ENCODE measurements at regions not wholly inside any gene's neighbourhood (a gene's known extent, or its start where the extent isn't known, plus 50 kb on each side); places are given as distances from the start of the nearest gene placed in this dataset.

DNA sequence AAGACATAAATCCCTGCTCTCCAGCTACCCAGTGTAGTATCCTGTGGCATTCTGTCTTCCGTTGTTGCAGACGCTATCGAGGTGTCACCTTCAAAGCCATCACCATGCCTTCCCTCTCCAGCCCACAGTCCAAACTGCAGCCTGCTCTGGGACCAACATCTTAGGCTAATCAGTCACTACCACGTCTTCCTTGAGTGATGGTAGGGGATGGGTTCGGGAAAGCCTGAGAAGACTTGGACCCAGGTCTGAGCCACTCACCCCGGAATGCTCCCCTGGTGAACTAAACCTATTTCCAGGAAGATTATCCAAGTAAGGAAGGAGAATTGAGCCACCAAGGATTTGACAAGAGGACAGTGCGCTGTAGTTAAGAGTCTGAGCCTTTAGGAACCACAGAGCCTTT, 52.9 kb upstream of the IRX1 start:
- no peaks in the 10 kb centered on the region for H3K27me3 ChIP-seq (ENCODE audit: control insufficient read depth, insufficient read depth, low read length)
- intact Hi-C loops (cut with DNase I), result no loop called here

DNA sequence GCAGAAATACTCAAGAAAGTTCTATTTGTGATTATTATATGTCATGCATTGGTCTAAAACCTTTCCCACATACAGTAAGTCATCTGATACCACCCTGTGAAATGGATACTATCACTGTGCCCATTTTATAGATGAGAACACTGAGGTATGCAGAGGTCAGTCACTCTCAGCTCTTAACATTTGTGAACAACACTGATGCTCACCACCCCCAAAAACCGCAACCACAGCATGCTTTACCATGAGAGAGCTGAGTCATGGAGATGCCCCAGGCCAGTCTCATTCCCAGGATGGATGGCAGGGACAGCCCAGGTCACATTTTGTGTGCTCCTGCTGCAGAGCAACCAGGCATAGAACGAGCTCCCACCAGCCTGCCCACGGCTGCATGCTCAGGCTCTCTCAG, 53.5 kb upstream of the IRX1 start:
- intact Hi-C loops (cut with DNase I), result no loop called here
- TF ChIP-seq, protein P1, sequence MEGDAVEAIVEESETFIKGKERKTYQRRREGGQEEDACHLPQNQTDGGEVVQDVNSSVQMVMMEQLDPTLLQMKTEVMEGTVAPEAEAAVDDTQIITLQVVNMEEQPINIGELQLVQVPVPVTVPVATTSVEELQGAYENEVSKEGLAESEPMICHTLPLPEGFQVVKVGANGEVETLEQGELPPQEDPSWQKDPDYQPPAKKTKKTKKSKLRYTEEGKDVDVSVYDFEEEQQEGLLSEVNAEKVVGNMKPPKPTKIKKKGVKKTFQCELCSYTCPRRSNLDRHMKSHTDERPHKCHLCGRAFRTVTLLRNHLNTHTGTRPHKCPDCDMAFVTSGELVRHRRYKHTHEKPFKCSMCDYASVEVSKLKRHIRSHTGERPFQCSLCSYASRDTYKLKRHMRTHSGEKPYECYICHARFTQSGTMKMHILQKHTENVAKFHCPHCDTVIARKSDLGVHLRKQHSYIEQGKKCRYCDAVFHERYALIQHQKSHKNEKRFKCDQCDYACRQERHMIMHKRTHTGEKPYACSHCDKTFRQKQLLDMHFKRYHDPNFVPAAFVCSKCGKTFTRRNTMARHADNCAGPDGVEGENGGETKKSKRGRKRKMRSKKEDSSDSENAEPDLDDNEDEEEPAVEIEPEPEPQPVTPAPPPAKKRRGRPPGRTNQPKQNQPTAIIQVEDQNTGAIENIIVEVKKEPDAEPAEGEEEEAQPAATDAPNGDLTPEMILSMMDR (IDR thresholded peaks at IDR 0.05; ENCODE audit: borderline replicate concordance, extremely low read depth, insufficient read depth), result no peak
- no peak overlapping the region for H3K9ac ChIP-seq (ENCODE audit: low read length in 3 of 3)
- H3K27me3 ChIP-seq (ENCODE audit: control insufficient read depth, insufficient read depth, low read length), result no peaks in the 10 kb centered on the region
- H3K27ac ChIP-seq (ENCODE audit: low read depth in 2 of 2, low read length in 2 of 2), result no peak overlapping the region
- no peaks in the 10 kb centered on the region for H3K9me3 ChIP-seq (ENCODE audit: control insufficient read depth in 2 of 3, insufficient read depth in 1 of 3, low read length in 3 of 3)
- H3K4me3 ChIP-seq (ENCODE audit: low read length in 3 of 3), result no peak overlapping the region
- no peak for DNase-seq
- FAIRE-seq, result no peak
- H3K4me1 ChIP-seq (ENCODE audit: control insufficient read depth in 2 of 3, insufficient read depth in 2 of 3, low read depth in 1 of 3, low read length in 3 of 3), result no peaks in the 10 kb centered on the region
- no peaks in the 10 kb centered on the region for H3K36me3 ChIP-seq (ENCODE audit: control insufficient read depth in 2 of 3, insufficient read depth in 3 of 3, low read length in 3 of 3)

More for the DNA sequence above, 52.9 kb upstream of the IRX1 start:
- FAIRE-seq, result no peak
- TF ChIP-seq, protein P1 (IDR thresholded peaks at IDR 0.05; ENCODE audit: borderline replicate concordance, extremely low read depth, insufficient read depth), result no peak
- H3K4me3 ChIP-seq (ENCODE audit: low read length in 3 of 3), result no peak overlapping the region
- H3K4me1 ChIP-seq (ENCODE audit: control insufficient read depth in 2 of 3, insufficient read depth in 2 of 3, low read depth in 1 of 3, low read length in 3 of 3), result no peaks in the 10 kb centered on the region
- no peak for DNase-seq
- H3K27ac ChIP-seq (ENCODE audit: low read depth in 2 of 2, low read length in 2 of 2), result no peak overlapping the region
- H3K36me3 ChIP-seq (ENCODE audit: control insufficient read depth in 2 of 3, insufficient read depth in 3 of 3, low read length in 3 of 3), result no peaks in the 10 kb centered on the region
- H3K9ac ChIP-seq (ENCODE audit: low read length in 3 of 3), result no peak overlapping the region
- no peaks in the 10 kb centered on the region for H3K9me3 ChIP-seq (ENCODE audit: control insufficient read depth in 2 of 3, insufficient read depth in 1 of 3, low read length in 3 of 3)

DNA sequence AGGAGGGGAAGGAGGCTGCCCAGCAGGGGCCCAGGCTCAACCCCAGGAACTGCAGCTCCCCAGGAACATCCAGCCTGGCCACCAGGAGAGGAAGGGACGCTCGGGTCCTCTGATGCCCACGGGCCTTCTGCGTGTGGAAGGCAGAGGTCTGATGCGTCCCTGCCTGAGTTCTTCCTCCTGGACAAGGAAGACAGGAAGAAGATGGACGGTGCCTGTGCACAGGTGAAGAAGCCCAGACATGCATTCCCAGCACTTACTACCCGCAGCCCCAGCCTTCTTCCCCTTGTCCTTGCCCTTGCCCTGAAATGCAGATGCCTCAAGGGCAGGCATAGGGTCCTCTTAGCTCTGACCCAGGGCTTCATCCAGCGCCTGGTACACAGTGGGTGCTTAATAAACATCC, 56.7 kb upstream of the IRX1 start:
- intact Hi-C loops (cut with DNase I), result no loop called here
- Histone ChIP-seq H3K27me3 (ENCODE audit: control insufficient read depth, insufficient read depth, low read length) (no peaks in the 10 kb centered on the region), H3K4me1 (ENCODE audit: control insufficient read depth in 2 of 3, insufficient read depth in 2 of 3, low read depth in 1 of 3, low read length in 3 of 3) (no peaks in the 10 kb centered on the region), H3K36me3 (ENCODE audit: control insufficient read depth in 2 of 3, insufficient read depth in 3 of 3, low read length in 3 of 3) (no peaks in the 10 kb centered on the region), H3K27ac (ENCODE audit: low read depth in 2 of 2, low read length in 2 of 2) (no peak overlapping the region), H3K4me3 (ENCODE audit: low read length in 3 of 3) (no peak overlapping the region), H3K9me3 (ENCODE audit: control insufficient read depth in 2 of 3, insufficient read depth in 1 of 3, low read length in 3 of 3) (no peaks in the 10 kb centered on the region), H3K9ac (ENCODE audit: low read length in 3 of 3) (no peak overlapping the region)
- TF ChIP-seq, protein P1 (IDR thresholded peaks at IDR 0.05; ENCODE audit: borderline replicate concordance, extremely low read depth, insufficient read depth), result no peak
- DNase-seq (no peak), FAIRE-seq (no peak)

DNA sequence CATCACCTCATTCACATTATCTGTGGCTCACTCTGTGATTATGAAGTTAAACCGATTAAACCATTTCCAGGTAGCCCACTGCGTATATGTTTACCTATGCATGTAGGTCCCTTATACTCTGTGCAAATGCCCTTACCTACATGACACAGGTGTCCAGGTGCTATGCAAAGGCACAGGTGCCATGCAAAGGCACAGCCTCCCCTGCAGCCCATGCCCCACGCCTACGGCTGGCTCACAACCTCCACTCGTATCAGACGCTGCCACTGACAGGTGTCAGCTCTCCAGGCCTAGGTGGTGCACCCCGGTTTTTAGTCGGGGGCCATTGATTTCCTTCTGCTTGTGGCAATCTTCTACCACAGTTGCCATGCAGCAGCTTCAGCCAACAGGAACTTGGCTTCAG, 57.7 kb upstream of the IRX1 start:
- no peak overlapping the region for H3K4me3 ChIP-seq (ENCODE audit: low read length in 3 of 3)
- no peaks in the 10 kb centered on the region for H3K36me3 ChIP-seq (ENCODE audit: control insufficient read depth in 2 of 3, insufficient read depth in 3 of 3, low read length in 3 of 3)
- no peak overlapping the region for H3K27ac ChIP-seq (ENCODE audit: low read depth in 2 of 2, low read length in 2 of 2)
- TF ChIP-seq, protein P1 (IDR thresholded peaks at IDR 0.05; ENCODE audit: borderline replicate concordance, extremely low read depth, insufficient read depth), result no peak
- H3K27me3 ChIP-seq (ENCODE audit: control insufficient read depth, insufficient read depth, low read length), result no peaks in the 10 kb centered on the region
- intact Hi-C loops (cut with DNase I), result no loop called here
- no peak overlapping the region for H3K9ac ChIP-seq (ENCODE audit: low read length in 3 of 3)
- no peak for DNase-seq
- no peak for FAIRE-seq
- H3K9me3 ChIP-seq (ENCODE audit: control insufficient read depth in 2 of 3, insufficient read depth in 1 of 3, low read length in 3 of 3), result no peaks in the 10 kb centered on the region
- no peaks in the 10 kb centered on the region for H3K4me1 ChIP-seq (ENCODE audit: control insufficient read depth in 2 of 3, insufficient read depth in 2 of 3, low read depth in 1 of 3, low read length in 3 of 3)
